ENCODE measurements at regions not wholly inside any gene's neighbourhood (a gene's known extent, or its start where the extent isn't known, plus 50 kb on each side); places are given as distances from the start of the nearest gene placed in this dataset.

- ChIA-PET CTCF (no interaction called here), POLR2A (no interaction called here)
- TF ChIP-seq, protein P1, sequence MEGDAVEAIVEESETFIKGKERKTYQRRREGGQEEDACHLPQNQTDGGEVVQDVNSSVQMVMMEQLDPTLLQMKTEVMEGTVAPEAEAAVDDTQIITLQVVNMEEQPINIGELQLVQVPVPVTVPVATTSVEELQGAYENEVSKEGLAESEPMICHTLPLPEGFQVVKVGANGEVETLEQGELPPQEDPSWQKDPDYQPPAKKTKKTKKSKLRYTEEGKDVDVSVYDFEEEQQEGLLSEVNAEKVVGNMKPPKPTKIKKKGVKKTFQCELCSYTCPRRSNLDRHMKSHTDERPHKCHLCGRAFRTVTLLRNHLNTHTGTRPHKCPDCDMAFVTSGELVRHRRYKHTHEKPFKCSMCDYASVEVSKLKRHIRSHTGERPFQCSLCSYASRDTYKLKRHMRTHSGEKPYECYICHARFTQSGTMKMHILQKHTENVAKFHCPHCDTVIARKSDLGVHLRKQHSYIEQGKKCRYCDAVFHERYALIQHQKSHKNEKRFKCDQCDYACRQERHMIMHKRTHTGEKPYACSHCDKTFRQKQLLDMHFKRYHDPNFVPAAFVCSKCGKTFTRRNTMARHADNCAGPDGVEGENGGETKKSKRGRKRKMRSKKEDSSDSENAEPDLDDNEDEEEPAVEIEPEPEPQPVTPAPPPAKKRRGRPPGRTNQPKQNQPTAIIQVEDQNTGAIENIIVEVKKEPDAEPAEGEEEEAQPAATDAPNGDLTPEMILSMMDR (IDR thresholded peaks at IDR 0.05; ENCODE audit: control extremely low read depth, extremely low read depth, low read depth, missing control alignments), result no peak
Measured at GRCh38 chr13:111861319-111861718, 205.6 kb upstream of the SOX1 start.

DNA sequence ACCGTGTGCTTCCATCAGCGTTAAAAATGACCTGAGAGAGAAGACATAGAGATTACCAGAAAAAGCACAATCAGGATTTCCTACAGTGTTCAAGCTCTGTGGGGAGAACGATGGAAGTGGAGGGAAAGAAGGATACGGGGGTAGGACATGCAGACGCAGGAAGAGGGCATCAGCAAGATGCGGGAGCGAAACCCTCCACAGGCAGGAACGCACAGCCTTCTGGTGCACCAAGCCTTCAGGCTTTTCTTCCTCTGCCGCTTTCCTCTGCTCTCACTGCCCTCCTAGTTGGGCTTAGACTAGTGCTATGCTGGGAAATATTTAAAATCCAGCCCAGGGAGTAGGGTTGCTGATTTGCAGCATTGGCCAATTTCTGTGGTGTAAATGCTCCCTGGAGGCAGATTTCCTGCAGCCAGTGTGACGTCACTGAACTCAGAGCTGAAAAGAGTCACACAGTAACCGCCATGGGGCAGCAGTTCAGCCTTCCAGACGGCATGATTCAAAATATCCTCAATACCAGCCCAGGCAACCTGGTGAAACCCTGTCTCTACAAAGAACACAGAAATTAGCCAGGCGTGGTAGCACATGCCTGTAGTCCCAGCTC, 205.1 kb upstream of the SOX1 start:
- DNase-seq (ENCODE audit: extremely low spot score), result no peak
- TF ChIP-seq, protein P1 (IDR thresholded peaks at IDR 0.05; ENCODE audit: control extremely low read depth, extremely low read depth, low read depth, missing control alignments), result no peak
- CTCF ChIA-PET, result no interaction called here
- POLR2A ChIA-PET, result no interaction called here

More at GRCh38 chr13:111861319-111861718, 205.6 kb upstream of the SOX1 start:
- DNase-seq (ENCODE audit: extremely low spot score), result no peak

GRCh38 chr13:111862836-111863815, 203.8 kb upstream of the SOX1 start:
- DNase-seq (ENCODE audit: extremely low spot score), result no peak
- POLR2A ChIA-PET, result no interaction called here
- CTCF ChIA-PET, result no interaction called here
- TF ChIP-seq, protein P1 (IDR thresholded peaks at IDR 0.05; ENCODE audit: control extremely low read depth, extremely low read depth, low read depth, missing control alignments), result no peak

DNA sequence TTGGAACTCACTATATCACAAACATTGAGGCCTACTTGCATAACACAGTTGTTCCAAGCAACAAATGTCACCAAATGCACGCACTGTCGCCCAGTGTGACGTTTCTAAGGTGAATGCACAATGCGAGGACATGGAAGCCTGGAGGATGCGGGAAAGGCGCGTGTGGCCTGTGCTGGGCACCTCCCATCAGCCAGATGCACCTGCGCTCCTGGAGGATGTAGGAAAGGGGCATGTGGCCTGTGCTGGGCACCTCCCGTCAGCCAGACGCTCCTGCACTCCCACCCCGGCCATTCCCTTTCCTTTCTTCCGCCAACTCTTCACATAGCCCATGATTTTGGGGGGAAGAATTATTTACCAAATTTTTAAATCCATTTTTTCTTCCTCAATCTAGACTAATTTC, 202.4 kb upstream of the SOX1 start:
- CTCF ChIA-PET, result no interaction called here
- no peak for DNase-seq (ENCODE audit: extremely low spot score)
- TF ChIP-seq, protein P1 (IDR thresholded peaks at IDR 0.05; ENCODE audit: control extremely low read depth, extremely low read depth, low read depth, missing control alignments), result no peak
- POLR2A ChIA-PET, result no interaction called here

DNA sequence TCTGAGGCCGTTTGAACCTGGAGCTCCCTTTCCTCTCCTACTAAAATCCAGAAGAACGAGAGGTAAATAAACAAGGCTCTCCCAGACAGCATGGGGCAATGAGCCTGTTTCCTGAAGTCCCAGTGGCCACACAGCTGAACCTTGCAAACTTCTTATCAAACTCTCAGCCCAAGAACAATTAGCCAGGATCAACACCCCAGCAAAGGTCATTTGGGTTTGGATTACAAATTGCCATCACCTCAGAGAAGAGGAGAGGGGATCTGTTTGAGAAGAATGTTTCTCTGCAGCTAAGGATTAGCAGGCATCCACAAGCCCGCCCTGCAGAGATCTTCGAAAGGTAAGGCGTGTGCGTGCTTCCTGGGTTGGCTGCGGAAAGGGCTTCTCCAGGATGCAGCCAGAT, 201.9 kb upstream of the SOX1 start:
- ChIA-PET CTCF (no interaction called here), POLR2A (no interaction called here)

GRCh38 chr13:111865826-111866225, 201.1 kb upstream of the SOX1 start:
- CTCF ChIA-PET, result no interaction called here
- POLR2A ChIA-PET, result no interaction called here
- DNase-seq (ENCODE audit: extremely low spot score), result no peak
- TF ChIP-seq, protein P1 (IDR thresholded peaks at IDR 0.05; ENCODE audit: control extremely low read depth, extremely low read depth, low read depth, missing control alignments), result no peak

More for the DNA sequence above, 201.9 kb upstream of the SOX1 start:
- TF ChIP-seq, protein P1 (IDR thresholded peaks at IDR 0.05; ENCODE audit: control extremely low read depth, extremely low read depth, low read depth, missing control alignments), result no peak
- DNase-seq (ENCODE audit: extremely low spot score), result no peak

All from GM10248 (cell line).